ENCODE measurements at regions not wholly inside any gene's neighbourhood (a gene's known extent, or its start where the extent isn't known, plus 50 kb on each side); places are given as distances from the start of the nearest gene placed in this dataset.
A peak's percentile ranks its signal among the peaks of the same experiment; 100 is the strongest.

- POLR2A ChIA-PET = interaction anchor here (0.6 to 2.0 kb wide), 5 partner anchors 9 to 95 kb away, joined by 3 to 4 read pairs (median 3); no protein-coding TSS in a partner anchor
Measured at GRCh38 chr17:73785958-73786743, 141.9 kb upstream of the SDK2 start.

More at GRCh38 chr17:73785958-73786743, 141.9 kb upstream of the SDK2 start:
- H2AFZ ChIP-seq (ENCODE audit: low read depth, low read length) = no peak overlapping the region
- H3K27me3 ChIP-seq (ENCODE audit: control insufficient read depth in 2 of 2, insufficient read depth in 2 of 2, low read length in 2 of 2) = peaks cover 0 to 27% of the 10 kb centered on the region in 2 experiments; a peak in 2 of 5 replicates
- H3K9me3 ChIP-seq (replicated peaks; ENCODE audit: control insufficient read depth, insufficient read depth, low read depth, low read length) = no peaks in the 10 kb centered on the region
- peak; percentile 11; the same call in 1 of the 2 replicates for TF ChIP-seq RFX1 (IDR thresholded peaks at IDR 0.05)
- TF ChIP-seq RHOXF2B (CRISPR knock-in tag; conservative IDR thresholded peaks at IDR 0.05) = no peak
- TF ChIP-seq ZBTB2 (IDR thresholded peaks at IDR 0.05) = no peak
- no peak for FAIRE-seq
- no peak for DNase-seq (ENCODE audit: extremely low read depth in 1 of 4, low spot score in 3 of 4)
- in situ Hi-C loops (cut with MboI) (no loop called here), intact Hi-C loops (cut with micrococcal nuclease) (loop anchor here (10.0 kb wide), 1 partner anchor 361 kb away; no protein-coding TSS in a partner anchor)
- no peak overlapping the region for H3K27ac ChIP-seq (ENCODE audit: extremely low read depth, low read depth, low read length)
- H3K4me1 ChIP-seq (replicated peaks in 1 of 2; ENCODE audit: control insufficient read depth in 2 of 2, insufficient read depth in 2 of 2, low read length in 2 of 2) = no peaks in the 10 kb centered on the region
- no peaks in the 10 kb centered on the region for H3K79me2 ChIP-seq (ENCODE audit: control insufficient read depth, insufficient read depth, low read length)
- H3K9me1 ChIP-seq (ENCODE audit: control insufficient read depth, insufficient read depth, low read length) = no peaks in the 10 kb centered on the region
- 0% methylated on average over 15 of the region's 17 CpGs for WGBS (ENCODE audit: insufficient coverage, low coverage, missing lambda C conversion rate)
- no TSS peak for BruUV-seq (replicated peaks)
- no peak for ATAC-seq
- CTCF ChIA-PET (ENCODE audit: low intra/inter-chr PET ratio) = no interaction called here
- no peak overlapping the region for H3K9ac ChIP-seq (ENCODE audit: insufficient read depth in 1 of 2, low read depth in 2 of 2, low read length in 2 of 2)
- no peak overlapping the region for H3K4me2 ChIP-seq (ENCODE audit: insufficient read depth, low read length)
- H3K4me3 ChIP-seq = no peak overlapping the region
- no peaks in the 10 kb centered on the region for H3K36me3 ChIP-seq (ENCODE audit: control insufficient read depth, insufficient read depth, low read length)
- H4K20me1 ChIP-seq (replicated peaks; ENCODE audit: control insufficient read depth, insufficient read depth, low read length) = peaks cover 9% of the 10 kb centered on the region; the same call in 1 of the 2 replicates
